ENCODE measurements at regions not wholly inside any gene's neighbourhood (a gene's known extent, or its start where the extent isn't known, plus 50 kb on each side); places are given as distances from the start of the nearest gene placed in this dataset.
"Not testable (repeated sequence)": the region's sequence is repeated elsewhere in the genome, so short reads cannot be mapped to it uniquely, and the experiment has no call there.

DNA sequence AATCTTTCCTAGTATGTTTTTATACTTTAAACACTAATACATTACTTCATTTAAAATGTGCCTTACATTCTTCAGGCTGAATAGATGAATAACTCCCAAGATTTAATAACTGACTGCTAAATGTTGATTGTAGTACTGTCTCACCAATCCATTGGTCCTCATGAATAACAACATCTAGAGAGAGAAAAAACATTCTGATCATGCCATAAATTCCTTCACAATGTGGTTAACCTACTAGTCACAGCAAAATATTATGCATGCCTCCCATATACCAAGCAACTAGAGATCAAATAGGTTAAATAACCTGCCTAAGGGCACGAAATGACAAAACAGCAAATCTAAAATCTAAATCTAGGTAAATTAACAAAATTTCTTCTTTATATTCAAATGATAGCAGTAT lies 66.2 kb downstream of the SYT15 start:
- not testable (repeated sequence) for DNase-seq (ENCODE audit: low read depth); H3K4me3 ChIP-seq (replicated peaks; ENCODE audit: low read depth, low read length)

DNA sequence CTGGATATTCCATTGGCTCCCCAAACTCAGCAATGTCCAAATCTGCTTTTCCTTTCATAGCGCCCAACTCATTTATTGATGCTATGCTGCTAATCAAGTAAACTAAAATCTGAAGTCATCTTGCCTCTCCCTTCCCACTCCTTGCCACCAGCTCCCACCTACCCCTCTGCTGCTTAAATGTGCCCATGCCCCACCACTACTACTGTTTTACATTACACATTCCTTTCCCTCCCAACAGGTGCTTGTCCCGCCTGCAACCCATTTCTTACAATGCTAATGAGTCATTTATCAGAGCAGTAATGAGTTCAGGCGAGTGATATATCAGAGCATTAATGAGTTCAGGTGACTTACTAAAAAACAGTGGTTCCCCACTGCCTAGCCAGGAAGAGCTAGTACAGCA lies 67.2 kb downstream of the SYT15 start:
- DNase-seq (ENCODE audit: low read depth); H3K4me3 ChIP-seq (replicated peaks; ENCODE audit: low read depth, low read length): not testable (repeated sequence)

DNA sequence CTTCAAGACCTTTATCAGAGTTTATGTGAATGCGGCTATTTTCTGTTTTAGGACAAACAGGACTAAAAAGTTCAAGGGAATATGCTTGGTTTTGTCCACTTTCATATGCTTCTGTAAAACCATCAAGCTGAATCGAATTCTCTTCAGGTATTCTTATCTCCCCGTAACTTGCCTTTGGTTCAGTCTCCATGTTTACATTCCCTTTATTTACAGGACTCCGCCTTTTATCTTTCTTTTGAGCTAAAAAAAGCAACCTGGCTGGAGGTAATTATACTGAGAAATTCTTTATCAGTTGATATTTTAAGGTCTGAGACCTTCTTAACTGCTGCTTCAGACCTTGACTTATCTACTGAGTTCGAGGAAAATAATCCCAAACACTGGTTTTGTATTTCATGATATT lies 72.0 kb downstream of the SYT15 start:
- not testable (repeated sequence) for DNase-seq (ENCODE audit: low read depth); H3K4me3 ChIP-seq (replicated peaks; ENCODE audit: low read depth, low read length)

DNA sequence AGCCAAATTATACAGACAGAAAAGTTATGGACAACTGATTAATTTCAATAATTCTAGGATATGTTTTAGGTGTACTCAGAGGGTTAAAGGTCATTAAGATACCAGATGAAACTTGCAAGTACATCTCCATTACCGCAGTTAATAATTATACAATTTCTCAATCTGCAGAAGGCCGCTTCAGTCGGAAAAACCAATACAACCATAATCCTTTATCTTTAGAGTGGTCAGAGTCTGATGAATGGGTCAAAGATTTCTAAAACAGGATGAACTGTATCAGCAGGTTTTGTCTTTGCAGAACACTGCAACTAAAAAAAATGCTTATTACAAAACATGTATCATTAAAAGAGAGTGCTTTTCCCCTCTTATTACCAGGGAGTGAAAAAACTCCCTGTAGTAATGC lies 78.5 kb downstream of the SYT15 start:
- DNase-seq (ENCODE audit: low read depth); H3K4me3 ChIP-seq (replicated peaks; ENCODE audit: low read depth, low read length): not testable (repeated sequence)

DNA sequence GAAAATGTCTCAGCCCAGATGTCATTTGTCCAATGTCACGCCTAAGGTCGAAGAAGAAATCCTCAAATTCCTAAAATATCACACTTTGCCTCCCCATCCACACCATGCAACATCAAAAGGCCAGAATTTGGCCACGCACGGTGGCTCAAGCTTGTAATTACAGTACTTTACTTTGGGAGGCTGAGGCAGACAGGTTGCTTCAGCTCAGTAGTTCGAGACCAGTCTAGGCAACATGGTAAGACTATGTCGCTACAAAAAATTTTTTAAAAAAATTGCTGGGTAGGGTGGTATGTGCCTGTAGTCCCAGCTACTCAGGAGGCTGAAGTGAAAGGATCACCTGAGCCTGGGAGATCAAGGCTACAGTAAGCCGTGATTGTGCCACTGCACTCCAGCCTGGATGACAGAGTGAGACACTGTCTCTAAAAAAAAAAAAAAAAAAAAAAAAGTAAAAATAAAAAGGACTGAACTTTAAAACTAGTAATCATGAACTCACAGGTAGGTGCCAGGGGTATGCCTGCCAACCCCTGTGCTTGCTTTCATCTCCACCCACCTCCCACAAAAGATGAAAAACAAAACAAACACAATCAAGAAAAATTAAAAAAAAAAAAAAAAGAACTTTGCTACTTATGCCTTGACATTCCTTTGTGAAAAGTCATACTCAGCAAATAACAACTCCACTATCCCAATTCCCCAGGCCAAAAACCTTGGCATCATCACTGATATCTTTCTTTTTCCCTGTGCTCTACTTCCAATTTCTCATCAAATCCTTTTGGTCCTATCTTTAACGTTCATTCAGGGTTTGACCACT lies 81.3 kb downstream of the SYT15 start:
- DNase-seq (ENCODE audit: low read depth); H3K4me3 ChIP-seq (replicated peaks; ENCODE audit: low read depth, low read length): not testable (repeated sequence)

DNA sequence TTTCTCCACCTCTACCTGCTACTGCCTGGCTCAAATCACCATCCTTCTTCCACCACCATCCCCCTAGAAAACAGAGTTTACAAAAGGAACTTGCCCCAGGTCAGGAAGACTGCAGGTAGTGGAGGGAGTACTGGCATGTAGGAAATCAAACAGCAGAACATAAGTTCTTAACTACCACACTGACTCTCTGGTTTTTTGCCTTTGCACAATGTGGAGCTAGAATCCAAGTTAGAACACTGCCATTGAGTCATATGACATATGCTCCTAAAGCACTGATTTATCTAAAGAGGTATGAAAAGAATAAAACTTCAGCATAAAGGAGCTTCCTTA lies 81.9 kb downstream of the SYT15 start:
- not testable (repeated sequence) for H3K4me3 ChIP-seq (replicated peaks; ENCODE audit: low read depth, low read length); DNase-seq (ENCODE audit: low read depth)

DNA sequence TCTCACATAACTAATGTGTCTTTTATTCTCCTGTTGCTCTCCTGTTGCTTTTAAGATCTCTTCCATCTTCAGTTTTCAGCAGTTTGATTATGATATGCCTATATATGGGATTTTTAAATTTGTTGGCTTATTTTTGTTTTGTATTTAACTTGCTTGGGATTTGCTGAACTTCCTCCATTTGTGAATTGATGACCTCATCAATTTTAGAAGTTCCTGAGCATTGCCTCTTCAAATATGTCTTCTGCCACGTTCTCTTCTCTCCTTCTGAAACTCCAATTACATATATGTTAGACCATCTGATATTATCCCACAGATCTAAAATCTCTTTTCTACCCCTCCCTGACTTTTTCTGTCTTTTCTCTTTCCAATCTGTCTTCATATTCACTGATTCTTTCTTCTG lies 86.6 kb downstream of the SYT15 start:
- not testable (repeated sequence) for DNase-seq (ENCODE audit: low read depth); H3K4me3 ChIP-seq (replicated peaks; ENCODE audit: low read depth, low read length)

DNA sequence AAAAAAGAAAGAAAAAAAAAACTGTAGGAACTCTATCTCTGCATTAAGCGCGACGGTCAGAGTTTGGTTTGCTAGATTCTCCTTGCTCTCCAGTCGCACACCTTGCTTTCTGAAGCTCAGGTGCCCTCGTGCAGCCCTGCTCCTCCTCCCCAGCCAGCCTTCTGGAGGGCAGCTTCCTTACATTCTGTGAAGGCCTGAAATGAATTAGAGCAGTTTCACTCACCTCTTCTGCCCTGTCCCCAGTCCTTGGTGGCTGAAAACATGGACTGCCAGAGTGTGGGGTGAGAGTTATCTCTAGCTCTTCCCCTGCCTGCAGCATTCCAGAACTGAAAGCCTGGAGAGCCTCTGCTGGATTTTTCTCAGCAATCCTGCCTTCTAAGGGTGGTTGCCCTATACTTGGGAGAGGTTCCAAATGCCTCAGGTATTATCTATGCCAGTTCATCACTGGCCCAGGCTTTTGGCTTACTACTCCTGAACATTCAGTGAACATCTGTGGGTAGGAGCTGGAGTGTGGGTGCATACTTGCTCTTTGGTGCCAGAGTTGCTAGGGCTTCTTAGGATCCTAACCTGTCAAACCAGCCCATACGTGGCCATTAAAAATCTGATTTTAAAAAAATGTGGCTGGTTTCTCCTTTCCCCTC lies 89.5 kb downstream of the SYT15 start:
- not testable (repeated sequence) for DNase-seq (ENCODE audit: low read depth); H3K4me3 ChIP-seq (replicated peaks; ENCODE audit: low read depth, low read length)

DNA sequence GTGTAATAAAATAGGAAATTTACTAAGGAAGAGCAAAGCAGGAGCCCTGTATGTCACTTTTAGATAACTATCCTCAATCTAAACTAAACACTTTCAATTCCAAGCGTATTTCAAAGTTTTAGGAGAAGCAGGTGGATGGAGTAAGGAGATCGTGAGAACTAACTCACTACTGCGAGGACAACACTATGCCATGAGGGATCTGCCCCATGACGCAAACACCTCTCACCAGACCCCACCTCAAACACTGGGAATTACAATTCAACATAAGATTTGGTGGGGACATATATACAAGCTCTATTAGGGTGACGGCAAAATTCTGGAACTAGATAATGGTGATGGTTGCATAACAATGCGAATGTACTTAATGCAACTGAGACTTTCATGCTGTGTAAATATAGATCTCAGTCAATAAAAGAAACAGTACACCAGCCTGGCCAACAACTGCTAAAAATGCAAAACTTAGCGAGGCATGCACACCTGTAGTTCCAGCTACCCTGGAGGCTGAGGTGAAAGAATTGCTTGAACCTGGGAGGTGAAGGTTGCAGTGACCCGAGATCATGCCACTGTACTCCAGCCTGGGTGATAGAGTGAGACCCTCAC lies 99.0 kb downstream of the SYT15 start:
- not testable (repeated sequence) for DNase-seq (ENCODE audit: low read depth); H3K4me3 ChIP-seq (replicated peaks; ENCODE audit: low read depth, low read length)

DNA sequence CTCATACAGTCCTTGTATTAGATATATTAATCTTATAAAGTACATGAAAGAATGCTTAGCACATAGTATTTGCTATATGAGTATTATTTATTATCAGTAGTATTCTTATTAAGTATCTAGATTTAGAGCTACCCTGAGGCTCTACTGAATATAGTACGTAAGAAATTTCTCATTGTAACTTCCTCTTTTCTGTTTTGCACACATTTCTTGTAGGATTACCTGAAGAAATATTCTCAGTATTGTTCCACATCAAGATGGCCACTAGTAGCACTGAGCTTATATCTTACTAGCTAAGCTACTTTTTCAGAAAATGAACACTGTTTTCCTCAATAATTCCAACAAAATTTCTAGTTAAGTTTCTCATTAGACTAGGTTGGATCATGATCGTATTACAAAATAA lies 112.5 kb downstream of the SYT15 start:
- not testable (repeated sequence) for H3K4me3 ChIP-seq (replicated peaks; ENCODE audit: low read depth, low read length); DNase-seq (ENCODE audit: low read depth)

DNA sequence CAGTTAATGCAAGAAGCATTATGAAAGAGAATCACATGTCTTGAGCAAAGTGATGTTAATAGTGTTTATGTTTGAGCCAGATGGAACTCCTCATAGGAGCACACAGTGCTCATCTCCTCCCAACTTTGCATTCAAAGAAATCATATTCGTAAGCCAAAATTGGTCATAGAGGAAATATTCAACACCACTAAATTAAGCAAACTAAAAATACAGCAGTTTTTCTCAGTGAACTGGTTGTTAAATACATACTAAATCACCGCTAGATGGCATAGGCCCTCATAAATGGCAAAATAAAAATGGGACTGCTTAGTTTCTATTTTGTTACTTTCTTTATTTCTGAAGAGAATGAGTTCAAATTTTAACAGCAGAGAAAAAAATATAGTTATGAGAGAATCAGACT lies 114.3 kb downstream of the SYT15 start:
- not testable (repeated sequence) for H3K4me3 ChIP-seq (replicated peaks; ENCODE audit: low read depth, low read length); DNase-seq (ENCODE audit: low read depth)
- TF ChIP-seq, protein P1, sequence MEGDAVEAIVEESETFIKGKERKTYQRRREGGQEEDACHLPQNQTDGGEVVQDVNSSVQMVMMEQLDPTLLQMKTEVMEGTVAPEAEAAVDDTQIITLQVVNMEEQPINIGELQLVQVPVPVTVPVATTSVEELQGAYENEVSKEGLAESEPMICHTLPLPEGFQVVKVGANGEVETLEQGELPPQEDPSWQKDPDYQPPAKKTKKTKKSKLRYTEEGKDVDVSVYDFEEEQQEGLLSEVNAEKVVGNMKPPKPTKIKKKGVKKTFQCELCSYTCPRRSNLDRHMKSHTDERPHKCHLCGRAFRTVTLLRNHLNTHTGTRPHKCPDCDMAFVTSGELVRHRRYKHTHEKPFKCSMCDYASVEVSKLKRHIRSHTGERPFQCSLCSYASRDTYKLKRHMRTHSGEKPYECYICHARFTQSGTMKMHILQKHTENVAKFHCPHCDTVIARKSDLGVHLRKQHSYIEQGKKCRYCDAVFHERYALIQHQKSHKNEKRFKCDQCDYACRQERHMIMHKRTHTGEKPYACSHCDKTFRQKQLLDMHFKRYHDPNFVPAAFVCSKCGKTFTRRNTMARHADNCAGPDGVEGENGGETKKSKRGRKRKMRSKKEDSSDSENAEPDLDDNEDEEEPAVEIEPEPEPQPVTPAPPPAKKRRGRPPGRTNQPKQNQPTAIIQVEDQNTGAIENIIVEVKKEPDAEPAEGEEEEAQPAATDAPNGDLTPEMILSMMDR (IDR thresholded peaks at IDR 0.05; ENCODE audit: low read length, missing control alignments), result peak; percentile 13

DNA sequence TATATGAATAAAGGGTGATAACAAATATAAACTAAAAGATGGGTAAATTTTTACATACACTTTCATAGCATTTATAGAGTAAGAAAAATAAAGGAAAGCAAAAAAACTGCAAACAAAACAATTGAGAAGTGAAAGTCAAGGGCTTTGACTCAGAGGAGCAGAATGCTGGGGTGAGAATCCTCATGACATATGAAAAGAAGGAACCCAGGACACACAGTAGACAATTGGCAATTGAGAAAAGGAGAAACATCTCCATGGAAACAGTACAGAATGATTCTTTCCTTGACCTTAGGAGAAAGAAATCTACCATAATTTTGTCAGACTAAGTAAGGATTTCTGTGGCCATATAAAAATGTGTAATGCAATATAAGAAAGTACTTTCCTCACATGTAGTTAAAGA lies 138.3 kb downstream of the SYT15 start:
- H3K4me3 ChIP-seq (replicated peaks; ENCODE audit: low read depth, low read length); DNase-seq (ENCODE audit: low read depth): not testable (repeated sequence)

DNA sequence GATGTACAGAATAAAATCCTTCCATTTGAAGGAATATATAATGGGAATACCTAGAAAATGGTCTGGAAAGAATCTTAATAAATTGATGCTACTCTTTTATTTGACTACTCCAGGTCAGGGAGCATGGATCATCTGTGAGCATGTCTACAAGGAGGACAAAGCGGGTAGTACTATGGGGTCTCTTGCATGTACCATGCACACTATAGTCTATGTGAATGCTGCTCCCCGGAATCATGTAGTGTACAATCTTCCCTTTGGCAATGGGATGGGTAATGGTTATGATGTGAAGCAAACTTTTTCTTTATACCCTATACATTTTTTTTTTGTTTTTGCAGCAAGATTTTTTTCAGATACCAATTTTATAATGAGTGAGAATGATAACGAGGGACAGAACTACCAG lies 139.1 kb downstream of the SYT15 start:
- not testable (repeated sequence) for DNase-seq (ENCODE audit: low read depth); H3K4me3 ChIP-seq (replicated peaks; ENCODE audit: low read depth, low read length)
